ENCODE measurements at regions not wholly inside any gene's neighbourhood (a gene's known extent, or its start where the extent isn't known, plus 50 kb on each side); places are given as distances from the start of the nearest gene placed in this dataset.

DNA sequence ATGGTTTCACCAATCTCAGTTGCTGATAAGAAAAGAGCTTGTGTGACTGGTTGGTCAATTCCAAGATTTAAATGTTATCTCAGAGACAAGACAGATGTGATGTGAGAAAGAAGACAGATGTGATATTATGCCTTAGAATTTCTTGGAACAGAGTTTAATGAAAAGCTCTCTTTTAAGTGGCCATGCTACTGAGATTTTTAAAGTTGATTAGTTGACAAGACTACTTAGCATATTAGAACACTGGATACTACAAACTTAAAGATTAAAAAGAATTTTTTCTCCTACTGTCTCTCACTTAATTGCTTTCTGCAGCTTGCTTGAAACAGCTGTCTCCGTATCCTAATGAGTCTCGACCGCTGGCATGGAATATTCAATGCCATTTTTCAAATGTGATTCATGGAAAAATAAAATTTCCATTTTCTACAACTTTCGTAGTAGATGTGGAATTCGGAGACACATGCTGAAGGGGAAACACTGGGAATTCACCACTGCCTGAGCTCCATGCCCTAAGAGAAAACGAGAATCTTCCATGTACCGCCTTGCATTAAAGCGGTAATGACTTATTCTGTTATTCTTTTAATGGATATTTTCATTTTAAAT lies 634.2 kb upstream of the SETBP1 start:
- intact Hi-C loops (cut with micrococcal nuclease): no loop called here
- no peaks in the 10 kb centered on the region for H3K9me2 ChIP-seq (ENCODE audit: insufficient read depth)
- DNase-seq (ENCODE audit: low read depth, low spot score): no peak
- ATAC-seq: no peak
- H3K27me3 ChIP-seq (ENCODE audit: insufficient read depth, low read length): no peaks in the 10 kb centered on the region
- ChIA-PET POLR2A (no interaction called here), RAD21 (ENCODE audit: low non-redundant PET in 1 of 2, low total read pairs in 2 of 2, uncharacterized antibody in 2 of 2, unreplicated experiment in 2 of 2) (no interaction called here), CTCF (no interaction called here)
- no peak overlapping the region for H3K4me2 ChIP-seq (ENCODE audit: low read length)
- H3K4me3 ChIP-seq (replicated peaks in 1 of 2; ENCODE audit: low read depth in 1 of 2, low read length in 2 of 2): no peak overlapping the region
- no TSS peak for BruUV-seq (replicated peaks)
- no peak overlapping the region for H2AFZ ChIP-seq (ENCODE audit: low read depth, low read length, poor library complexity, severe bottlenecking)
- no peaks in the 10 kb centered on the region for H3K36me3 ChIP-seq (ENCODE audit: control insufficient read depth in 1 of 2, insufficient read depth in 2 of 2, low read length in 2 of 2)
- no peak overlapping the region for H3K9ac ChIP-seq (ENCODE audit: low read length)
- no peaks in the 10 kb centered on the region for H3K79me2 ChIP-seq (ENCODE audit: insufficient read depth, low read length)
- H3K4me1 ChIP-seq (ENCODE audit: control insufficient read depth in 1 of 2, insufficient read depth in 2 of 2, low read length in 2 of 2): no peaks in the 10 kb centered on the region
- peaks cover 17 to 34% of the 10 kb centered on the region in 2 experiments; a peak in 2 of 4 replicates for H3K9me3 ChIP-seq (ENCODE audit: control insufficient read depth in 1 of 2, insufficient read depth in 1 of 2, low read depth in 1 of 2, low read length in 2 of 2)
- no peak for TF ChIP-seq ZNF274 (IDR thresholded peaks at IDR 0.05; ENCODE audit: low read depth, low read length)
- no peak for TF ChIP-seq EZH2phosphoT487 (IDR thresholded peaks at IDR 0.05; ENCODE audit: borderline replicate concordance)
- no peak for TF ChIP-seq ZFX (IDR thresholded peaks at IDR 0.05)
- TF ChIP-seq ELF1 (IDR thresholded peaks at IDR 0.05; ENCODE audit: borderline replicate concordance, low read depth): no peak
- no peak for TF ChIP-seq YY1 (IDR thresholded peaks at IDR 0.05; ENCODE audit: extremely low read depth, insufficient replicate concordance, low read depth, low read length)
- H4K20me1 ChIP-seq (ENCODE audit: insufficient read depth): no peaks in the 10 kb centered on the region
- H3K27ac ChIP-seq (ENCODE audit: low read depth, low read length): no peak overlapping the region

DNA sequence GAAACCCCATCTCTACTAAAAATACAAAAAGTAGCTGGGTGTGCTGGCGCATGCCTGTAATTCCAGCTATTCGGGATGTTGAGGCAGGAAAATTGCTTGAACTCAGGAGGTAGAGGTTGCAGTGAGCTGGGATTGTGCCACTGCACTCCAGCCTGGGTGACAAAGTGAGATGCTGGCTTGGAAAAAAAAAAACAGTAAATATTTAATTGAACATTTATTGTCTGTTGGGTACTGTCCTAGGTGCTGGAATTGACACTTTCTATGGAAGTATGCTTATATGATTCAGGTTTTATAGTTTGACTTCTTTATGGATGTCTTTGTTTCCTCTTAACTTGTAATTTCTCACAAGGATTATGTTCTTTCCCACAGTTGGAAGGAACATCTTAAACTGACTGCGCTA lies 633.1 kb upstream of the SETBP1 start:
- no peaks in the 10 kb centered on the region for H3K4me1 ChIP-seq (ENCODE audit: control insufficient read depth in 1 of 2, insufficient read depth in 2 of 2, low read length in 2 of 2)
- no peaks in the 10 kb centered on the region for H3K79me2 ChIP-seq (ENCODE audit: insufficient read depth, low read length)
- H3K9ac ChIP-seq (ENCODE audit: low read length): no peak overlapping the region
- peaks cover 17 to 28% of the 10 kb centered on the region in 2 experiments; a peak in 2 of 4 replicates for H3K9me3 ChIP-seq (ENCODE audit: control insufficient read depth in 1 of 2, insufficient read depth in 1 of 2, low read depth in 1 of 2, low read length in 2 of 2)
- H3K36me3 ChIP-seq (ENCODE audit: control insufficient read depth in 1 of 2, insufficient read depth in 2 of 2, low read length in 2 of 2): no peaks in the 10 kb centered on the region
- H3K27ac ChIP-seq (ENCODE audit: low read depth, low read length): no peak overlapping the region
- ChIA-PET RAD21 (ENCODE audit: low non-redundant PET in 1 of 2, low total read pairs in 2 of 2, uncharacterized antibody in 2 of 2, unreplicated experiment in 2 of 2) (no interaction called here), CTCF (no interaction called here), POLR2A (no interaction called here)
- no peak overlapping the region for H3K4me2 ChIP-seq (ENCODE audit: low read length)
- no peaks in the 10 kb centered on the region for H3K27me3 ChIP-seq (ENCODE audit: insufficient read depth, low read length)
- no peaks in the 10 kb centered on the region for H3K9me2 ChIP-seq (ENCODE audit: insufficient read depth)
- no TSS peak for BruUV-seq (replicated peaks)
- intact Hi-C loops (cut with micrococcal nuclease): no loop called here
- DNase-seq (ENCODE audit: low read depth, low spot score): no peak
- H4K20me1 ChIP-seq (ENCODE audit: insufficient read depth): no peaks in the 10 kb centered on the region
- H2AFZ ChIP-seq (ENCODE audit: low read depth, low read length, poor library complexity, severe bottlenecking): no peak overlapping the region
- ATAC-seq: no peak
- TF ChIP-seq, protein P1, sequence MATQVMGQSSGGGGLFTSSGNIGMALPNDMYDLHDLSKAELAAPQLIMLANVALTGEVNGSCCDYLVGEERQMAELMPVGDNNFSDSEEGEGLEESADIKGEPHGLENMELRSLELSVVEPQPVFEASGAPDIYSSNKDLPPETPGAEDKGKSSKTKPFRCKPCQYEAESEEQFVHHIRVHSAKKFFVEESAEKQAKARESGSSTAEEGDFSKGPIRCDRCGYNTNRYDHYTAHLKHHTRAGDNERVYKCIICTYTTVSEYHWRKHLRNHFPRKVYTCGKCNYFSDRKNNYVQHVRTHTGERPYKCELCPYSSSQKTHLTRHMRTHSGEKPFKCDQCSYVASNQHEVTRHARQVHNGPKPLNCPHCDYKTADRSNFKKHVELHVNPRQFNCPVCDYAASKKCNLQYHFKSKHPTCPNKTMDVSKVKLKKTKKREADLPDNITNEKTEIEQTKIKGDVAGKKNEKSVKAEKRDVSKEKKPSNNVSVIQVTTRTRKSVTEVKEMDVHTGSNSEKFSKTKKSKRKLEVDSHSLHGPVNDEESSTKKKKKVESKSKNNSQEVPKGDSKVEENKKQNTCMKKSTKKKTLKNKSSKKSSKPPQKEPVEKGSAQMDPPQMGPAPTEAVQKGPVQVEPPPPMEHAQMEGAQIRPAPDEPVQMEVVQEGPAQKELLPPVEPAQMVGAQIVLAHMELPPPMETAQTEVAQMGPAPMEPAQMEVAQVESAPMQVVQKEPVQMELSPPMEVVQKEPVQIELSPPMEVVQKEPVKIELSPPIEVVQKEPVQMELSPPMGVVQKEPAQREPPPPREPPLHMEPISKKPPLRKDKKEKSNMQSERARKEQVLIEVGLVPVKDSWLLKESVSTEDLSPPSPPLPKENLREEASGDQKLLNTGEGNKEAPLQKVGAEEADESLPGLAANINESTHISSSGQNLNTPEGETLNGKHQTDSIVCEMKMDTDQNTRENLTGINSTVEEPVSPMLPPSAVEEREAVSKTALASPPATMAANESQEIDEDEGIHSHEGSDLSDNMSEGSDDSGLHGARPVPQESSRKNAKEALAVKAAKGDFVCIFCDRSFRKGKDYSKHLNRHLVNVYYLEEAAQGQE (IDR thresholded peaks at IDR 0.05; ENCODE audit: low read depth): no peak
- TF ChIP-seq, protein P2, sequence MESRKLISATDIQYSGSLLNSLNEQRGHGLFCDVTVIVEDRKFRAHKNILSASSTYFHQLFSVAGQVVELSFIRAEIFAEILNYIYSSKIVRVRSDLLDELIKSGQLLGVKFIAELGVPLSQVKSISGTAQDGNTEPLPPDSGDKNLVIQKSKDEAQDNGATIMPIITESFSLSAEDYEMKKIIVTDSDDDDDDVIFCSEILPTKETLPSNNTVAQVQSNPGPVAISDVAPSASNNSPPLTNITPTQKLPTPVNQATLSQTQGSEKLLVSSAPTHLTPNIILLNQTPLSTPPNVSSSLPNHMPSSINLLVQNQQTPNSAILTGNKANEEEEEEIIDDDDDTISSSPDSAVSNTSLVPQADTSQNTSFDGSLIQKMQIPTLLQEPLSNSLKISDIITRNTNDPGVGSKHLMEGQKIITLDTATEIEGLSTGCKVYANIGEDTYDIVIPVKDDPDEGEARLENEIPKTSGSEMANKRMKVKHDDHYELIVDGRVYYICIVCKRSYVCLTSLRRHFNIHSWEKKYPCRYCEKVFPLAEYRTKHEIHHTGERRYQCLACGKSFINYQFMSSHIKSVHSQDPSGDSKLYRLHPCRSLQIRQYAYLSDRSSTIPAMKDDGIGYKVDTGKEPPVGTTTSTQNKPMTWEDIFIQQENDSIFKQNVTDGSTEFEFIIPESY (IDR thresholded peaks at IDR 0.05; ENCODE audit: extremely low read depth, insufficient replicate concordance, low read length): no peak
- TF ChIP-seq EZH2phosphoT487 (IDR thresholded peaks at IDR 0.05; ENCODE audit: borderline replicate concordance) (no peak), EGR1 (IDR thresholded peaks at IDR 0.05; ENCODE audit: low read depth) (no peak), TCF7L2 (IDR thresholded peaks at IDR 0.05; ENCODE audit: borderline replicate concordance, extremely low read depth, insufficient read depth, insufficient read length) (no peak), CBX3 (IDR thresholded peaks at IDR 0.05; ENCODE audit: low read depth) (no peak)
- no peak overlapping the region for H3K4me3 ChIP-seq (replicated peaks in 1 of 2; ENCODE audit: low read depth in 1 of 2, low read length in 2 of 2)

Measured in HCT116 (cell line).